HepG2 (cell line): ENCODE measurements at regions not wholly inside any gene's neighbourhood (a gene's known extent, or its start where the extent isn't known, plus 50 kb on each side); places are given as distances from the start of the nearest gene placed in this dataset.

ENCODE experiments used
- ATAC-seq: fragments of 200-7000 bp; cut with Tn5 transposase; 3 replicates; pipeline ENCODE4 v1.9.1; 2020; ENCODE audit warnings: mild to moderate bottlenecking, moderate library complexity
- BruUV-seq: library from RNA; stranded (reverse); fragments of 400-500 nt; replicated peaks from 2 replicates; lab custom pipeline; 2021; lab: Mats Ljungman, UMichigan
- CTCF ChIA-PET: fragments of 300-600 bp; formaldehyde crosslinking; extraction: SDS; loops from one replicate; lab custom pipeline; 2021; ENCODE audit warnings: low total read pairs, inconsistent platforms, low intra/inter-chr PET ratio; lab: Yijun Ruan, JAX
- POLR2A ChIA-PET: fragments of 350-600 bp; sonication (Branson Sonifier 250); formaldehyde crosslinking; loops from one replicate; lab custom pipeline; 2020; ENCODE audit warnings: antibody characterized with exemption, inconsistent platforms; lab: Yijun Ruan, JAX
- DNase-seq: peaks from one replicate; pipeline ENCODE4 v3.0.0-alpha.2; 2015; ENCODE audit warnings: low spot score
- FAIRE-seq: peaks from 3 replicates; lab custom pipeline; 2011; peaks lifted over from hg19 to GRCh38; lab: Jason Lieb, UNC
- H2AFZ ChIP-seq: one replicate; pipeline ENCODE4 v1.6.1; 2011; ENCODE audit warnings: low read length, inconsistent platforms
- H3K27ac ChIP-seq: fragments of 300-600 bp; 3 replicates; pipeline ENCODE4 v1.8.0; 2011; ENCODE audit warnings: mixed run types, mild to moderate bottlenecking, mixed read lengths, low read length, inconsistent platforms; ENCODE audit not compliant: insufficient read depth; ENCODE audit errors: extremely low read length
- H3K27me3 ChIP-seq, 2 experiments: fragments of 200-600 bp in 1 of 2; 2 replicates in 1 of 2; 3 replicates in 1 of 2; pipeline versions ENCODE4 v1.6.0 to v1.8.0; 2011; ENCODE audit warnings: low read length in 2 of 2, mild to moderate bottlenecking in 2 of 2, moderate library complexity in 2 of 2, inconsistent platforms in 1 of 2; ENCODE audit not compliant: insufficient read depth in 2 of 2, control insufficient read depth in 1 of 2
- H3K36me3 ChIP-seq, 2 experiments: fragments of 200-600 bp in 1 of 2; replicated peaks in 1 of 2; 2 replicates in 1 of 2; 3 replicates in 1 of 2; pipeline versions ENCODE4 v1.5.1 to v1.8.0; 2011; ENCODE audit warnings: low read length in 2 of 2, inconsistent platforms in 1 of 2; ENCODE audit not compliant: insufficient read depth in 2 of 2, control insufficient read depth in 1 of 2
- H3K4me1 ChIP-seq: 2 replicates; pipeline ENCODE4 v1.5.1; 2012; ENCODE audit warnings: low read length, inconsistent platforms; ENCODE audit not compliant: insufficient read depth
- H3K4me2 ChIP-seq: 2 replicates; pipeline ENCODE4 v1.6.0; 2011; ENCODE audit warnings: low read depth, low read length, inconsistent platforms
- H3K4me3 ChIP-seq, 3 experiments: fragments of 200-600 bp in 1 of 3; sonication (generic), shearing (Covaris generic) in 1 of 3; replicated peaks in 1 of 3; 2 replicates each; pipeline ENCODE4 v1.5.1; 2011 to 2016; ENCODE audit warnings: low read length in 3 of 3, inconsistent platforms in 2 of 3, low read depth in 2 of 3, mild to moderate bottlenecking in 2 of 3, control low read depth in 1 of 3, mixed read lengths in 1 of 3; ENCODE audit not compliant: insufficient read depth in 1 of 3
- H3K79me2 ChIP-seq: one replicate; pipeline ENCODE4 v1.6.1; 2011; ENCODE audit warnings: low read length, inconsistent platforms; ENCODE audit not compliant: insufficient read depth
- H3K9ac ChIP-seq: 2 replicates; pipeline ENCODE4 v1.6.0; 2011; ENCODE audit warnings: mild to moderate bottlenecking, low read depth, low read length, inconsistent platforms; ENCODE audit not compliant: insufficient read depth
- H3K9me3 ChIP-seq: 2 replicates; pipeline ENCODE4 v1.5.1; 2012; ENCODE audit warnings: mild to moderate bottlenecking, low read length
- H4K20me1 ChIP-seq: 2 replicates; pipeline ENCODE4 v1.6.0; 2011; ENCODE audit warnings: inconsistent platforms, mild to moderate bottlenecking, low read length, moderate library complexity; ENCODE audit not compliant: insufficient read depth
- ATF3 ChIP-seq: sonication (generic); formaldehyde crosslinking; IDR thresholded peaks from 2 replicates; pipeline ENCODE4 v1.4.0; 2020; ENCODE audit warnings: missing genetic modification reagents
- ATF6 ChIP-seq: sonication (generic); formaldehyde crosslinking; conservative IDR thresholded peaks from 2 replicates; pipeline ENCODE4 v1.4.0; 2020; ENCODE audit warnings: missing genetic modification reagents
- E2F5 ChIP-seq: sonication (generic); formaldehyde crosslinking; conservative IDR thresholded peaks from 2 replicates; pipeline ENCODE4 v1.4.0; 2020; ENCODE audit warnings: missing genetic modification reagents
- EZH2 ChIP-seq: conservative IDR thresholded peaks from 2 replicates; pipeline ENCODE4 v1.6.1; 2012; ENCODE audit warnings: mild to moderate bottlenecking, low read depth, low read length, moderate library complexity
- GABPA ChIP-seq, 2 experiments: IDR thresholded peaks; 2 replicates each; pipeline ENCODE4 v1.6.1; 2011 to 2016; ENCODE audit warnings: low read depth in 2 of 2, low read length in 1 of 2, missing biosample characterization in 1 of 2, missing genetic modification characterization in 1 of 2
- KDM2A ChIP-seq: sonication (generic); formaldehyde crosslinking; IDR thresholded peaks from 2 replicates; pipeline ENCODE4 v1.4.0; 2020; ENCODE audit warnings: low read depth, missing genetic modification reagents, borderline replicate concordance
- KLF12 ChIP-seq: sonication (generic); formaldehyde crosslinking; IDR thresholded peaks from 2 replicates; pipeline ENCODE4 v1.4.0; 2020; ENCODE audit warnings: missing genetic modification reagents, borderline replicate concordance
- NFE2L2 ChIP-seq: fragments of 150-350 bp; IDR thresholded peaks from 2 replicates; pipeline ENCODE4 v1.6.1; 2014; ENCODE audit warnings: low read length
- RNF2 ChIP-seq: fragments of 450-650 bp; conservative IDR thresholded peaks from 2 replicates; pipeline ENCODE4 v1.6.1; 2016; ENCODE audit warnings: low read depth
- TAF15 ChIP-seq: fragments of 200-400 bp; formaldehyde crosslinking; IDR thresholded peaks from one replicate; pipeline ENCODE4 v1.6.1; 2018; ENCODE audit warnings: mild to moderate bottlenecking, low read depth, low read length; ENCODE audit not compliant: poor library complexity, severe bottlenecking
- TEAD3 ChIP-seq: optimal IDR thresholded peaks from 2 replicates; pipeline ENCODE3; 2016; ENCODE audit warnings: borderline replicate concordance
- ZMAT5 ChIP-seq: sonication (generic); formaldehyde crosslinking; IDR thresholded peaks from 2 replicates; pipeline ENCODE4 v1.5.0; 2020; ENCODE audit warnings: mild to moderate bottlenecking, low read depth, missing genetic modification reagents, borderline replicate concordance
- ZNF180 ChIP-seq: sonication (generic); formaldehyde crosslinking; IDR thresholded peaks from 2 replicates; pipeline ENCODE4 v1.4.0; 2020; ENCODE audit warnings: low read depth, missing genetic modification reagents, borderline replicate concordance
- ZNF263 ChIP-seq: sonication (generic); formaldehyde crosslinking; IDR thresholded peaks from 2 replicates; pipeline ENCODE4 v1.4.0; 2020; ENCODE audit warnings: missing genetic modification reagents
- ZNF335 ChIP-seq: sonication (generic); formaldehyde crosslinking; IDR thresholded peaks from 2 replicates; pipeline ENCODE4 v1.4.0; 2020; ENCODE audit warnings: missing genetic modification reagents
- ZNF460 ChIP-seq: sonication (generic); formaldehyde crosslinking; IDR thresholded peaks from 2 replicates; pipeline ENCODE4 v1.5.1; 2020; ENCODE audit warnings: missing genetic modification reagents, mild to moderate bottlenecking, borderline replicate concordance
- ZNF577 ChIP-seq: sonication (generic); formaldehyde crosslinking; IDR thresholded peaks from 2 replicates; pipeline ENCODE4 v1.4.0; 2020; ENCODE audit warnings: mild to moderate bottlenecking, low read depth, missing genetic modification reagents, borderline replicate concordance
- ZNF580 ChIP-seq: IDR thresholded peaks from 2 replicates; pipeline ENCODE4 v1.6.1; 2016; ENCODE audit warnings: low read depth, borderline replicate concordance
- ZNF644 ChIP-seq: IDR thresholded peaks from 2 replicates; pipeline ENCODE4 v1.6.1; 2016; ENCODE audit warnings: low read depth
- ZNF784 ChIP-seq: sonication (generic); formaldehyde crosslinking; IDR thresholded peaks from 2 replicates; pipeline ENCODE4 v1.5.1; 2020; ENCODE audit warnings: missing genetic modification reagents, mild to moderate bottlenecking, borderline replicate concordance
- WGBS: methylation state at CpG from one replicate; pipeline ENCODE4 v1.1.6; 2017; ENCODE audit warnings: low lambda C conversion rate; 5-methylcytosine and 5-hydroxymethylcytosine counted together
- in situ Hi-C: cut with HindIII; loops from 2 replicates; pipeline ENCODE4 v1.10.0; 2017; ENCODE audit warnings: low pct_unique_long_range_greater_than_20kb; ENCODE audit not compliant: extremely low pct_ligation_motif_present
- intact Hi-C: fragments of 100-400 bp; cut with micrococcal nuclease; formaldehyde crosslinking; loops from one replicate; pipeline ENCODE4 v1.10.0; 2022; ENCODE audit not compliant: unreplicated experiment

- TF ChIP-seq ATF3 (CRISPR knock-in tag) (no peak), ZNF784 (CRISPR knock-in tag) (no peak), KDM2A (no peak)
Measured at GRCh38 chr3:152195206-152195605, 73.5 kb upstream of the MBNL1 start (continued).

- no peak for DNase-seq
- H3K27me3 ChIP-seq: no peaks in the 10 kb centered on the region
- no peak overlapping the region for H3K27ac ChIP-seq
- no peaks in the 10 kb centered on the region for H3K9me3 ChIP-seq
- no peaks in the 10 kb centered on the region for H3K79me2 ChIP-seq
- POLR2A ChIA-PET: no interaction called here
- no peak overlapping the region for H2AFZ ChIP-seq
- H3K4me1 ChIP-seq: 0 out of 2 replicates have a peak, but pooled peaks cover 12% of the 10 kb centered on the region
- no peak overlapping the region for H3K4me3 ChIP-seq
- no peak for FAIRE-seq
- no peak for TF ChIP-seq E2F5
- no peak for TF ChIP-seq ZNF580 (CRISPR knock-in tag)
- no peak for TF ChIP-seq ZNF335 (CRISPR knock-in tag)
- TF ChIP-seq ZNF460: no peak
- TF ChIP-seq TAF15: no peak
- no peak for TF ChIP-seq KLF12 (CRISPR knock-in tag)
- no peak for TF ChIP-seq GABPA (IDR thresholded peaks at IDR 0.05; ENCODE audit: low read depth, low read length)
- no peak for TF ChIP-seq GABPA (CRISPR knock-in tag; IDR thresholded peaks at IDR 0.05; ENCODE audit: low read depth)
- no peak for TF ChIP-seq NFE2L2
- no peak for TF ChIP-seq ZNF644 (CRISPR knock-in tag)
- TF ChIP-seq RNF2: no peak
- no peak for TF ChIP-seq ZNF577 (CRISPR knock-in tag)
- no peak for TF ChIP-seq ZNF263 (CRISPR knock-in tag)
- TF ChIP-seq ZNF180 (CRISPR knock-in tag): no peak
- TF ChIP-seq TEAD3 (CRISPR knock-in tag): no peak
- no peak for TF ChIP-seq ATF6 (CRISPR knock-in tag)
- TF ChIP-seq ZMAT5 (CRISPR knock-in tag): no peak
- no peak for TF ChIP-seq EZH2
- no peak for ATAC-seq
- H4K20me1 ChIP-seq: no peaks in the 10 kb centered on the region
- intact Hi-C loops (no loop called here), in situ Hi-C loops (no loop called here)
- no peak overlapping the region for H3K9ac ChIP-seq
- CTCF ChIA-PET: no interaction called here
- 4% methylated on average over 2 of the region's 2 CpGs for WGBS
- no peak overlapping the region for H3K4me2 ChIP-seq
- no peaks in the 10 kb centered on the region for H3K36me3 ChIP-seq
- no TSS peak for BruUV-seq
Measured at GRCh38 chr3:152196782-152197181, 71.9 kb upstream of the MBNL1 start.
